Amniotic epithelial cell (primary cell): ENCODE measurements at regions not wholly inside any gene's neighbourhood (a gene's known extent, or its start where the extent isn't known, plus 50 kb on each side); places are given as distances from the start of the nearest gene placed in this dataset.

Experiments
- DNase-seq: peaks from one replicate; pipeline ENCODE4 v3.0.0-alpha.2; 2010; ENCODE audit warnings: low read depth

GRCh38 chr10:128901236-128901635, 565.8 kb upstream of the MGMT start:
- no peak for DNase-seq

GRCh38 chr10:128902031-128902710, 564.9 kb upstream of the MGMT start:
- DNase-seq: no peak

- no peak for DNase-seq
Measured at GRCh38 chr10:128907155-128907941, 559.7 kb upstream of the MGMT start.

- DNase-seq: no peak
Measured at GRCh38 chr10:128908099-128908498, 558.9 kb upstream of the MGMT start.

GRCh38 chr10:128908499-128908898, 558.5 kb upstream of the MGMT start:
- no peak for DNase-seq

GRCh38 chr10:128912568-128913311, 554.3 kb upstream of the MGMT start:
- DNase-seq: no peak

GRCh38 chr10:128914681-128915080, 552.4 kb upstream of the MGMT start:
- DNase-seq: no peak

GRCh38 chr10:128915630-128916029, 551.4 kb upstream of the MGMT start:
- no peak for DNase-seq

- DNase-seq: no peak
Measured at GRCh38 chr10:128916383-128916782, 550.7 kb upstream of the MGMT start.

- DNase-seq: no peak
Measured at GRCh38 chr10:128921389-128922022, 545.5 kb upstream of the MGMT start.

- no peak for DNase-seq
Measured at GRCh38 chr10:128922172-128922571, 544.9 kb upstream of the MGMT start.

GRCh38 chr10:128922619-128923196, 544.3 kb upstream of the MGMT start:
- no peak for DNase-seq

GRCh38 chr10:128924918-128925317, 542.1 kb upstream of the MGMT start:
- no peak for DNase-seq

GRCh38 chr10:128926711-128927110, 540.3 kb upstream of the MGMT start:
- DNase-seq: no peak

GRCh38 chr10:128927497-128928161, 539.4 kb upstream of the MGMT start:
- no peak for DNase-seq

- DNase-seq: no peak
Measured at GRCh38 chr10:128928231-128928836, 538.7 kb upstream of the MGMT start.

- no peak for DNase-seq
Measured at GRCh38 chr10:128929131-128929530, 537.9 kb upstream of the MGMT start.

- no peak for DNase-seq
Measured at GRCh38 chr10:128929767-128930166, 537.3 kb upstream of the MGMT start.

GRCh38 chr10:128930515-128930914, 536.5 kb upstream of the MGMT start:
- DNase-seq: no peak

GRCh38 chr10:128932071-128932820, 534.8 kb upstream of the MGMT start:
- DNase-seq: no peak
